Astrocyte of the spinal cord (primary cell): ENCODE measurements at regions not wholly inside any gene's neighbourhood (a gene's known extent, or its start where the extent isn't known, plus 50 kb on each side); places are given as distances from the start of the nearest gene placed in this dataset.

Experiments used
- DNase-seq: peaks from one replicate; pipeline ENCODE4 v3.0.0; 2011; ENCODE audit warnings: low read depth, low spot score
- H3K4me3 ChIP-seq: 2 replicates; pipeline ENCODE4 v1.5.1; 2011; ENCODE audit warnings: low read depth, mild to moderate bottlenecking, low read length, moderate library complexity
- in situ Hi-C: cut with HindIII; loops from 2 replicates; pipeline ENCODE4 v1.10.0; 2017; ENCODE audit warnings: low sequenced_read_pairs
- TF ChIP-seq, protein P1 (sequence below): IDR thresholded peaks from 2 replicates; pipeline ENCODE4 v1.5.1; 2012; ENCODE audit warnings: low read depth, mild to moderate bottlenecking, low read length, inconsistent platforms

DNA sequence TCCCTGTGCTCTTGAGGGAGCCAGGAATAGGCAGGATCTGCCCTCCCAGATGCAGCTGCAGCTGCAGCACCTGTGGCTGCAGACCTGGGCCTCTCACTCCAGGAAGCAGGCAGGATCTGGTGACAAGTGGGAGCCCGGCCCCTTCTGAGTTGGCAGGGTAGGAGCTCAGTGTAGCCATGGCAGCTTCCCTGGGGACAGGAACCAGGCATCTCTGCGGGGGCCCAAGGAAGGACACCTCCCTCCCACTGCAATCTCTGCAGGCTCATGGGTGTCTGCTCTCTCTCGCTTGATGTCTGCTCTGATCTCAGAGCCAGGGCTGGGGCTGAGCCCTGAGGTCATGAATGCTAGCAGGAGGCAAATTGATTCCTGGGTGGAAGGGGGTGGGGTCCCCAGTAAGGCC is 592.5 kb upstream of the CA10 start:
- H3K4me3 ChIP-seq, result no peak overlapping the region
- in situ Hi-C loops, result no loop called here
- DNase-seq, result no peak
- TF ChIP-seq, protein P1, sequence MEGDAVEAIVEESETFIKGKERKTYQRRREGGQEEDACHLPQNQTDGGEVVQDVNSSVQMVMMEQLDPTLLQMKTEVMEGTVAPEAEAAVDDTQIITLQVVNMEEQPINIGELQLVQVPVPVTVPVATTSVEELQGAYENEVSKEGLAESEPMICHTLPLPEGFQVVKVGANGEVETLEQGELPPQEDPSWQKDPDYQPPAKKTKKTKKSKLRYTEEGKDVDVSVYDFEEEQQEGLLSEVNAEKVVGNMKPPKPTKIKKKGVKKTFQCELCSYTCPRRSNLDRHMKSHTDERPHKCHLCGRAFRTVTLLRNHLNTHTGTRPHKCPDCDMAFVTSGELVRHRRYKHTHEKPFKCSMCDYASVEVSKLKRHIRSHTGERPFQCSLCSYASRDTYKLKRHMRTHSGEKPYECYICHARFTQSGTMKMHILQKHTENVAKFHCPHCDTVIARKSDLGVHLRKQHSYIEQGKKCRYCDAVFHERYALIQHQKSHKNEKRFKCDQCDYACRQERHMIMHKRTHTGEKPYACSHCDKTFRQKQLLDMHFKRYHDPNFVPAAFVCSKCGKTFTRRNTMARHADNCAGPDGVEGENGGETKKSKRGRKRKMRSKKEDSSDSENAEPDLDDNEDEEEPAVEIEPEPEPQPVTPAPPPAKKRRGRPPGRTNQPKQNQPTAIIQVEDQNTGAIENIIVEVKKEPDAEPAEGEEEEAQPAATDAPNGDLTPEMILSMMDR, result no peak

DNA sequence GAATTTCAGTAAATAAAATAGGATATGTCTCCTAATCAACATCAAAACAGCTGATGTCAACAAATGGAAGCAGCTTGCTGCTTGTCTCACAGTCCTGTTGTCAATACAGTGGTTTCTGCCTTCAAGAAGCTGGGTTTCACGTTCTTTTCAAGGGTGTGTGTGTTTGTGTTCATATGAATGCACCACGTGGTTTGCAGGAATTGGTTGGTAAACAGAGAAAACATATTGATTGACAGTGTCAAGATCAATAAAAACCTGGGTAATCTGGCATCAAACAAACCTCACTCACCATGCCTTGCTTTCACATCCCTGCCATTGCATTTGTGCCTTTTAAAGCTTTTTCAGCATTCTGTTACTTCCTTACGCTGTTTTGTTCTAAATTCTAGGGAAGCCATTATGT is 585.7 kb upstream of the CA10 start:
- no peak for DNase-seq
- TF ChIP-seq, protein P1, result no peak
- no peak overlapping the region for H3K4me3 ChIP-seq
- in situ Hi-C loops, result no loop called here

DNA sequence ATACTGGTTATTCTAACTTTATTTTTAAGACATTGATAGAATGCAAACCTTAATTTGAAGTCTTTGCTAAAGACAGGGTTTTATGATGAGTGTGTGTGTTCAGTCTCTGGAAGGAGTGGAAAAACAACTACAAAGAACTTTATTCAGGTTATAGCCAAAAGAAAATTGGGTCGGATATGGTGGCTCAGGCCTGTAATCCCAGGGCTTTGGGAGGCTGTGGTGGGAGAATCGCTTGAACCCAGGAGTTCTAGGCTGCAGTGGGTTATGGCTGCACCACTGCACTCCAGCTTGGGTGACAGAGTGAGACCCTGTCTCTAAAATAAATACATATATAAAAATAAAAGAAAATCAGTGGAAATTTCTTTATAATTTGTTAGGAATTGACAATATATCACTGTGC is 581.5 kb upstream of the CA10 start:
- TF ChIP-seq, protein P1, result no peak
- H3K4me3 ChIP-seq, result no peak overlapping the region
- in situ Hi-C loops, result no loop called here
- no peak for DNase-seq

DNA sequence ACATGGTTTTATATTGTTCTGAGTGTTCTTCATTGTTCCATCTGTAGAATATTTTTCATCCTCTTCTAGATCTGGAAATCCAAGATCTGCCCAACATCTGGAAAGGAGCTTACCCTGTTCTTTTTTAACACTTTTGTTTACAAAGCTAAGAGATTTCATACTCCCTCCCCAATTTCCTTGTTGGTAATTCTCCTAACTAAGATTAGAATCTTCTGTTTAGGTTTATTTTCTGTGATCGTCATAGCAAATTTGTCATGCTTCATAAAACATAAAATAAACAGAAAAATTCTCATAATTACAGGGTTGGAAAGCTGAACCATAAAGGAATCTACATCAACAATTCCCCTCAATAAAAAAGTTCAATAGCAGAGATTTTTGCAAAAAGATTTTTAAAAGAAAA is 580.3 kb upstream of the CA10 start:
- TF ChIP-seq, protein P1, result no peak
- H3K4me3 ChIP-seq, result no peak overlapping the region
- DNase-seq, result no peak
- in situ Hi-C loops, result no loop called here

DNA sequence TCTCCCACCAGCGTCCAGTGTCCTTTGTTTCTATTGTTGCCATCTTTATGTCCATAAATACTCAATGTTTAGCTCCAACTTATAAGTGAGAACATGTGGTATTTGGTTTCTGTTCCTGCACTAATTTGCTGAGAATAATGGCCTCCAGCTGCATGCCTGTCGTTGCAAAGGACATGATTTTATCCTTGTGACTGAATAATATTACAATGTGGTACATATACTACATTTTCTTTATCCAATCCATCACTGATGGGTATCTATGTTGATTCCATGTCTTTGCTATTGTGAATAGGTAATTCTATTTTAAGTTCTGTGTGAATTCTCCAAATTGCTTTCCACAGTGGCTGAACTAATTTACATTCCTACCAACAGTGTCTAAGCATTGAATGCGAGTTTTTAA is 578.6 kb upstream of the CA10 start:
- no peak for DNase-seq
- TF ChIP-seq, protein P1, result no peak

DNA sequence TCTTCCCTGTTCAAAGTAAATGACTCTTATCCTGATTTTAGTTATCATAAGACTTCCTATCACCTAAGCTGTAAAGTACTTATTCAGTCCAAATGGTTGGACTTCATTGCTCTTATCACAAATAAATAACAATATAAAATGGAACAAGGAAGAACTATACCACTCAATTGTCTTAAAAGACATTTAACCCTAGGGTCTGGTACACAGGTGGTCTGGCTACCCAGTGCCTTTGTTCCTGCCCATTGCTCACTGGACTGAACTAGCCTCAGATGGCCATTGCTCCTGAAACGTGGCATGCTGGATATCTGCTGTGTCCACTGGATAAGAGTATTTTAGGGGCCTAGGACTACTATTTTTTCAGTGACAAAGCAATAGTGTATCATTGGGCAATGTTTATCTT is 574.3 kb upstream of the CA10 start:
- in situ Hi-C loops, result no loop called here
- H3K4me3 ChIP-seq, result no peak overlapping the region
- DNase-seq, result no peak
- TF ChIP-seq, protein P1, result no peak

More for the DNA sequence above, 578.6 kb upstream of the CA10 start:
- in situ Hi-C loops, result no loop called here
- H3K4me3 ChIP-seq, result no peak overlapping the region

DNA sequence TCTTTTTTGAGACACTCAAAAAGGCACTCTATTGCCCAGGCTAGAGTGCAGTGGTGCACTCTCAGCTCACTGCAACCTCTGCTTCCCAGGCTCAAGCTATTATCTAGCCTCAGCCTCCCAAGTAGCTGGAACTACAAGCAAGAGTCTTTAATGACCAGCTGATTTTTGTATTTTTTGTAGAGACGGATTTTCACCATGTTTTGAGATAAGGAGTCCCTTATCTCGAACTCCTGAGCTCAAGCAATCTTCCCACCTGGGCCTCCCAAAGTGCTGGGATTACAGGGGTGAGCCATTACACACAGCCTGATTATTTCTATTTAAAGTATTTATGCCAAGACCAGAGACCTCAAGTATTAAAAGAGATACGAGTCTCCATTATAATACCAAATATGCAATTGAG is 566.1 kb upstream of the CA10 start:
- TF ChIP-seq, protein P1, result no peak
- no peak for DNase-seq
- H3K4me3 ChIP-seq, result no peak overlapping the region
- in situ Hi-C loops, result no loop called here
